ENCODE measurements at regions not wholly inside any gene's neighbourhood (a gene's known extent, or its start where the extent isn't known, plus 50 kb on each side); places are given as distances from the start of the nearest gene placed in this dataset.

- TF ChIP-seq POLR2A (IDR thresholded peaks at IDR 0.05; ENCODE audit: low read depth, low read length) (no peak), TAF1 (IDR thresholded peaks at IDR 0.05; ENCODE audit: borderline replicate concordance, low read depth, low read length) (no peak)
Measured at GRCh38 chr5:8134609-8135008, 265.7 kb downstream of the MTRR start.
